Mesenchymal stem cell (in vitro differentiated cells and primary cell): ENCODE measurements at regions not wholly inside any gene's neighbourhood (a gene's known extent, or its start where the extent isn't known, plus 50 kb on each side); places are given as distances from the start of the nearest gene placed in this dataset.

ENCODE experiments used
- DNase-seq: peaks from one replicate; pipeline ENCODE4 v3.0.0-alpha.2; 2013
- H2AFZ ChIP-seq: one replicate; pipeline ENCODE4 v1.6.1; 2013; ENCODE audit warnings: low read depth, mild to moderate bottlenecking, control low read depth, inconsistent platforms, low read length, moderate library complexity
- H2AK5ac ChIP-seq: 2 replicates; pipeline ENCODE4 v1.6.1; 2013; ENCODE audit warnings: low read length, moderate library complexity, mild to moderate bottlenecking, inconsistent platforms; ENCODE audit not compliant: severe bottlenecking
- H2BK120ac ChIP-seq: one replicate; pipeline ENCODE4 v1.6.1; 2013; ENCODE audit warnings: low read depth, mild to moderate bottlenecking, inconsistent platforms, low read length, moderate library complexity
- H2BK12ac ChIP-seq, 2 experiments: one replicate each; pipeline ENCODE4 v1.6.1; 2013; ENCODE audit warnings: inconsistent platforms in 2 of 2, low read length in 2 of 2, mild to moderate bottlenecking in 2 of 2, moderate library complexity in 2 of 2, control low read depth in 1 of 2
- H2BK15ac ChIP-seq: one replicate; pipeline ENCODE4 v1.6.1; 2013; ENCODE audit warnings: mild to moderate bottlenecking, low read depth, inconsistent platforms; ENCODE audit not compliant: poor library complexity, severe bottlenecking
- H2BK5ac ChIP-seq: 2 replicates; pipeline ENCODE4 v1.6.1; 2013; ENCODE audit warnings: low read depth, mild to moderate bottlenecking, low read length, control low read depth, inconsistent platforms; ENCODE audit not compliant: poor library complexity, severe bottlenecking
- H3K14ac ChIP-seq, 2 experiments: one replicate each; pipeline ENCODE4 v1.6.1; 2013; ENCODE audit warnings: inconsistent platforms in 2 of 2, low read length in 2 of 2, control low read depth in 1 of 2, mild to moderate bottlenecking in 1 of 2, moderate library complexity in 1 of 2
- H3K18ac ChIP-seq, 2 experiments: one replicate each; pipeline ENCODE4 v1.6.1; 2013; ENCODE audit warnings: inconsistent platforms in 2 of 2, low read length in 2 of 2, control low read depth in 1 of 2, low read depth in 1 of 2, mild to moderate bottlenecking in 1 of 2
- H3K23ac ChIP-seq, 2 experiments: one replicate each; pipeline ENCODE4 v1.6.1; 2013; ENCODE audit warnings: inconsistent platforms in 2 of 2, low read length in 2 of 2, mild to moderate bottlenecking in 2 of 2, moderate library complexity in 2 of 2, control low read depth in 1 of 2
- H3K27ac ChIP-seq: 2 replicates; pipeline ENCODE4 v1.5.1; 2013; ENCODE audit warnings: mild to moderate bottlenecking, moderate library complexity, low read length, control low read depth, inconsistent platforms; ENCODE audit not compliant: poor library complexity, severe bottlenecking
- H3K27me3 ChIP-seq, 2 experiments: 2 replicates each; pipeline versions ENCODE4 v1.6.1 to v1.7.0; 2013; ENCODE audit warnings: low read length in 2 of 2, mild to moderate bottlenecking in 2 of 2, moderate library complexity in 2 of 2, control low read depth in 1 of 2, inconsistent platforms in 1 of 2; ENCODE audit not compliant: control insufficient read depth in 1 of 2, insufficient read depth in 1 of 2
- H3K36me3 ChIP-seq, 2 experiments: 2 replicates each; pipeline versions ENCODE4 v1.6.1 to v1.7.0; 2013; ENCODE audit warnings: low read length in 2 of 2, control low read depth in 1 of 2, inconsistent platforms in 1 of 2, low read depth in 1 of 2, mild to moderate bottlenecking in 1 of 2; ENCODE audit not compliant: insufficient read depth in 2 of 2, control insufficient read depth in 1 of 2
- H3K4ac ChIP-seq, 2 experiments: one replicate each; pipeline ENCODE4 v1.6.1; 2013; ENCODE audit warnings: inconsistent platforms in 2 of 2, low read length in 2 of 2, mild to moderate bottlenecking in 2 of 2, moderate library complexity in 2 of 2, control low read depth in 1 of 2, low read depth in 1 of 2
- H3K4me1 ChIP-seq: 2 replicates; pipeline ENCODE4 v1.6.1; 2013; ENCODE audit warnings: low read depth, low read length, control low read depth; ENCODE audit not compliant: control insufficient read depth, insufficient read depth
- H3K4me2 ChIP-seq: 2 replicates; pipeline ENCODE4 v1.6.1; 2013; ENCODE audit warnings: low read length, mild to moderate bottlenecking, inconsistent platforms; ENCODE audit not compliant: poor library complexity, severe bottlenecking
- H3K4me3 ChIP-seq, 2 experiments: 2 replicates each; pipeline versions ENCODE4 v1.5.1 to v1.7.0; 2013; ENCODE audit warnings: low read length in 2 of 2, mild to moderate bottlenecking in 2 of 2, control low read depth in 1 of 2, low read depth in 1 of 2; ENCODE audit not compliant: insufficient read depth in 1 of 2
- H3K79me1 ChIP-seq: replicated peaks from 2 replicates; pipeline ENCODE4 v1.6.1; 2013; ENCODE audit warnings: mild to moderate bottlenecking, control low read depth, low read length, inconsistent platforms; ENCODE audit not compliant: poor library complexity, severe bottlenecking
- H3K9ac ChIP-seq: 2 replicates; pipeline ENCODE4 v1.7.0; 2013; ENCODE audit warnings: mild to moderate bottlenecking, low read length, moderate library complexity
- H3K9me3 ChIP-seq: 2 replicates; pipeline ENCODE4 v1.7.0; 2013; ENCODE audit warnings: mild to moderate bottlenecking, low read length; ENCODE audit not compliant: control insufficient read depth
- H4K8ac ChIP-seq: one replicate; pipeline ENCODE4 v1.6.1; 2013; ENCODE audit warnings: inconsistent platforms, mild to moderate bottlenecking, low read length, moderate library complexity
- H4K91ac ChIP-seq: one replicate; pipeline ENCODE4 v1.6.1; 2013; ENCODE audit warnings: mild to moderate bottlenecking, low read length, inconsistent platforms
- whole genome bisulfite sequencing: methylation state at CpG from one replicate; pipeline ENCODE4 v1.1.7; 2013; ENCODE audit warnings: mixed read lengths; 5-methylcytosine and 5-hydroxymethylcytosine counted together

- H2BK120ac ChIP-seq, result no peak overlapping the region
- H2AFZ ChIP-seq, result no peak overlapping the region
- no peaks in the 10 kb centered on the region for H3K36me3 ChIP-seq
- no peak overlapping the region for H4K91ac ChIP-seq
- H2BK5ac ChIP-seq, result no peak overlapping the region
- H3K4ac ChIP-seq, result no peak overlapping the region
- no peak overlapping the region for H3K23ac ChIP-seq
- 69% methylated on average over 3 of the region's 3 CpGs for WGBS
- DNase-seq, result no peak
- no peak overlapping the region for H2BK15ac ChIP-seq
- no peak overlapping the region for H3K4me2 ChIP-seq
- no peaks in the 10 kb centered on the region for H3K4me1 ChIP-seq
- H4K8ac ChIP-seq, result no peak overlapping the region
- H3K9ac ChIP-seq, result no peak overlapping the region
- no peak overlapping the region for H3K4me3 ChIP-seq
- H2BK12ac ChIP-seq, result no peak overlapping the region
- no peak overlapping the region for H3K18ac ChIP-seq
- no peaks in the 10 kb centered on the region for H3K79me1 ChIP-seq
- H2AK5ac ChIP-seq, result no peak overlapping the region
- peaks cover 3% of the 10 kb centered on the region for H3K9me3 ChIP-seq
- no peak overlapping the region for H3K27ac ChIP-seq
- H3K14ac ChIP-seq, result no peak overlapping the region
- no peaks in the 10 kb centered on the region for H3K27me3 ChIP-seq
These were observed 178.2 kb downstream of the FGFR2 start for GRCh38 chr10:121420006-121420405.

GRCh38 chr10:121422096-121422495 lies 176.1 kb downstream of the FGFR2 start:
- Histone ChIP-seq H3K9ac (no peak overlapping the region), H4K8ac (no peak overlapping the region), H3K36me3 (no peaks in the 10 kb centered on the region), H2BK120ac (no peak overlapping the region), H3K27me3 (no peaks in the 10 kb centered on the region), H3K4me3 (no peak overlapping the region), H3K23ac (no peak overlapping the region), H3K9me3 (peaks cover 3% of the 10 kb centered on the region), H3K27ac (no peak overlapping the region), H3K14ac (no peak overlapping the region), H2BK5ac (no peak overlapping the region), H3K4me1 (no peaks in the 10 kb centered on the region), H3K18ac (no peak overlapping the region), H3K4me2 (no peak overlapping the region), H2BK12ac (no peak overlapping the region), H4K91ac (no peak overlapping the region), H2BK15ac (no peak overlapping the region), H2AK5ac (no peak overlapping the region), H3K4ac (no peak overlapping the region), H3K79me1 (no peaks in the 10 kb centered on the region), H2AFZ (no peak overlapping the region)
- no peak for DNase-seq
- 82% methylated on average over 7 of the region's 7 CpGs for WGBS

- Histone ChIP-seq H3K4me2 (no peak overlapping the region), H3K9ac (no peak overlapping the region), H2AFZ (no peak overlapping the region), H3K27me3 (peaks cover 0 to 5% of the 10 kb centered on the region in 2 experiments), H4K8ac (no peak overlapping the region), H3K27ac (no peak overlapping the region), H2BK5ac (no peak overlapping the region), H2AK5ac (no peak overlapping the region), H2BK12ac (no peak overlapping the region), H2BK15ac (no peak overlapping the region), H3K4me3 (no peak overlapping the region), H3K4me1 (no peaks in the 10 kb centered on the region), H3K23ac (no peak overlapping the region), H3K9me3 (peaks cover 3% of the 10 kb centered on the region), H3K18ac (no peak overlapping the region), H3K36me3 (no peaks in the 10 kb centered on the region), H2BK120ac (no peak overlapping the region), H3K79me1 (no peaks in the 10 kb centered on the region), H3K4ac (no peak overlapping the region), H3K14ac (no peak overlapping the region), H4K91ac (no peak overlapping the region)
- WGBS, result 54% methylated on average over 4 of the region's 4 CpGs
- no peak for DNase-seq
These were observed 172.6 kb downstream of the FGFR2 start for GRCh38 chr10:121425623-121426022.

- Histone ChIP-seq H2BK5ac (no peak overlapping the region), H2BK15ac (no peak overlapping the region), H3K4ac (no peak overlapping the region), H3K23ac (no peak overlapping the region), H2BK12ac (no peak overlapping the region), H4K91ac (no peak overlapping the region), H3K9me3 (peaks cover 3% of the 10 kb centered on the region), H3K27ac (no peak overlapping the region), H3K14ac (no peak overlapping the region), H2AFZ (no peak overlapping the region), H3K4me3 (no peak overlapping the region), H2BK120ac (no peak overlapping the region), H3K4me2 (no peak overlapping the region), H3K4me1 (no peaks in the 10 kb centered on the region), H2AK5ac (no peak overlapping the region), H4K8ac (no peak overlapping the region), H3K36me3 (no peaks in the 10 kb centered on the region), H3K27me3 (peaks cover 0 to 5% of the 10 kb centered on the region in 2 experiments), H3K79me1 (no peaks in the 10 kb centered on the region), H3K9ac (no peak overlapping the region), H3K18ac (no peak overlapping the region)
- 76% methylated on average over 7 of the region's 7 CpGs for WGBS
- DNase-seq, result no peak
These were observed 171.9 kb downstream of the FGFR2 start for GRCh38 chr10:121426307-121426706.
